Mesodermal cell (in vitro differentiated cells): ENCODE measurements at regions not wholly inside any gene's neighbourhood (a gene's known extent, or its start where the extent isn't known, plus 50 kb on each side); places are given as distances from the start of the nearest gene placed in this dataset.

Experiments used
- H3K27ac ChIP-seq: 2 replicates; pipeline ENCODE4 v1.7.0; 2013; ENCODE audit warnings: mild to moderate bottlenecking, low read depth, low read length, moderate library complexity; ENCODE audit not compliant: severe bottlenecking
- H3K36me3 ChIP-seq: 2 replicates; pipeline ENCODE4 v1.7.1; 2013; ENCODE audit warnings: mild to moderate bottlenecking, low read length, moderate library complexity; ENCODE audit not compliant: control insufficient read depth, insufficient read depth
- H3K4me1 ChIP-seq: one replicate; pipeline ENCODE4 v1.7.1; 2013; ENCODE audit warnings: mild to moderate bottlenecking, low read length; ENCODE audit not compliant: insufficient read depth, control insufficient read depth, poor library complexity, severe bottlenecking
- H3K4me3 ChIP-seq: 2 replicates; pipeline ENCODE4 v1.7.0; 2013; ENCODE audit warnings: low read length, control low read depth, mild to moderate bottlenecking; ENCODE audit not compliant: insufficient read depth, poor library complexity, severe bottlenecking; ENCODE audit errors: extremely low read depth
- H3K9me3 ChIP-seq: 2 replicates; pipeline ENCODE4 v1.7.1; 2013; ENCODE audit warnings: mild to moderate bottlenecking, low read length, moderate library complexity; ENCODE audit not compliant: control insufficient read depth
- WGBS, 2 experiments: methylation state at CpG; one replicate each; pipeline ENCODE4 v1.1.5; 2013; ENCODE audit warnings: missing lambda C conversion rate in 2 of 2; ENCODE audit not compliant: insufficient coverage in 2 of 2; 5-methylcytosine and 5-hydroxymethylcytosine counted together

DNA sequence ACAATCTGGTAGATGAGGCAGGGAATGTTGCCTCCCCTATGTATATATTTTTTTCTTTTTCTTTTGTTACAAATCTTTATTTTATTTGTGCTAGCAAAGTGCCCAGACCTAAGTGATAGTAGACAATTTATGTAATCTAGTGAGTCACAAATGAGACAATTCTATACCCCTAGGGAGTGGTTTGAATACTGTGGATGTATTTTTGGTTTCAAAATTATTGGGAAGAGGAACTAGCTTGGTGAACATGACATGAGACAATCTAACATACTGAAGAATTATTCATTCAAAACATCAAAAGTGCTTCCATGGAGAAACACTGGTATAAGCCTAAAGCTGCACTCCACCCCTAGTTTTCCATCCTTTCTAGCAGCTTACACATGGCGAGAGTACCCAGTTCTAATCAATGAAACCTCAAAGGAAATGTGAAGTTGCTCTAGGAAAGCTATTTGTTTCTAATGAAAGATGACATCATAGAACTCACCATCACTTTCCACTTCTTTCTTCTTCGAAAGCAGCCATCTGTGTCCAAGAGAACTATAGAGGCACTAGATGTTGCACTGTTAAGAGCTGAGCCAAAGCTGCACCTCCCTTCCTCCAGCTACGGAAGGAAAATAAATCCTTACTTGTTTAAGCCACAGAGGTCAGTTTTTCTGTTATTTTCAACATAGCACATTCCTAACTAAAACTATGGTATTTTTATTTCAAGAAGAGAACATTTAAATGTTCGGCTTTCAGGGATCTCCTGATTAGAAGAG, 764.6 kb downstream of the LTN1 start:
- Histone ChIP-seq H3K4me1 (no peaks in the 10 kb centered on the region), H3K36me3 (no peaks in the 10 kb centered on the region), H3K9me3 (no peaks in the 10 kb centered on the region), H3K27ac (no peak overlapping the region), H3K4me3 (no peak overlapping the region)
- 92% methylated on average over 2 of the region's 4 CpGs; no CpG with 5 or more reads in 1 of the 2 experiments for WGBS, 2 experiments

DNA sequence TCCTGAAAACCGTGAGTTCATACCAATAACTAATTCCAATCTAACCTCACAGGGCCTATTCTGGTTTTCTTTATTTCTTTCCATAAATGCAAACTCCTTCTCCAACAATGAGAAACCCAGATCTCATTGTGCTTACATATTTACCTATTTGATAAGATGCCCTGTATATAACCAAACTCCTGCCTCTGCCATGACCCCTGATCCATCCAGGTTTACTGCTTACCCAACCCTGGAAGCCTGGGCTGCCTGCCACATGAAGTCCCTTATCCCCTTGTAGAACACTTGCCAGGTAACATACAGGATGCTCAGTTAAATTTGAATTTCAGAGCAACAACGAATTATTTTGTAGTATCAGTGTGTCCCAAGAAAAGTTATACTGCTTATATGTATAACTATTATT, 766.1 kb downstream of the LTN1 start:
- no peak overlapping the region for H3K27ac ChIP-seq
- WGBS, 2 experiments: 86 to 100% methylated on average over 1 of the region's 2 CpGs
- no peaks in the 10 kb centered on the region for H3K4me1 ChIP-seq
- H3K4me3 ChIP-seq: no peak overlapping the region
- H3K9me3 ChIP-seq: no peaks in the 10 kb centered on the region
- no peaks in the 10 kb centered on the region for H3K36me3 ChIP-seq

DNA sequence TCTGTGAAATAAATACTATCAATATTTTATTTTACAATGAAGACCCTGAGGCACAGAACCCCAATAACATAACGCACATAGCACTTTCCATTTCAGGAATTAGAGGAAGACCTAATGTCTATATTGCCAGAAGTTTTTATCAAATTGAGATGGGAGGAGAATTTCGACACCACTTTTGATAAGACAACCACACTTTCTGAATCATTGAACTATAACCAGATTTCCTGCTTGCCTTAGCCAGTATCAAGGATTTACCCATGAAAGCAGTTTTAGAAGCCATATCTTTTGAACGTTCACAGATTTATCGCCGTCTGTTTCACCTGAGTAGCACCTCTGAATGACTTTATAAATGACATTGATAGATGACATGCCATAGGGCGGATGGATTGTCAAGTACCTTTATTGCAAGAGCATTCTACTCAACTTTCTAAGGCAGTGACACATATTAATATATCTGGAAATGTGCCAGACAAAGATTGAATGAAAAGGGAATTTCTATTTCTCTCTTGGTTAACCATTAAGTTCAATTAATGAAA, 768.4 kb downstream of the LTN1 start:
- no peaks in the 10 kb centered on the region for H3K4me1 ChIP-seq
- H3K9me3 ChIP-seq: no peaks in the 10 kb centered on the region
- H3K4me3 ChIP-seq: no peak overlapping the region
- 81 to 96% methylated on average over 3 to 4 of the region's 6 CpGs for WGBS, 2 experiments
- no peaks in the 10 kb centered on the region for H3K36me3 ChIP-seq
- no peak overlapping the region for H3K27ac ChIP-seq

DNA sequence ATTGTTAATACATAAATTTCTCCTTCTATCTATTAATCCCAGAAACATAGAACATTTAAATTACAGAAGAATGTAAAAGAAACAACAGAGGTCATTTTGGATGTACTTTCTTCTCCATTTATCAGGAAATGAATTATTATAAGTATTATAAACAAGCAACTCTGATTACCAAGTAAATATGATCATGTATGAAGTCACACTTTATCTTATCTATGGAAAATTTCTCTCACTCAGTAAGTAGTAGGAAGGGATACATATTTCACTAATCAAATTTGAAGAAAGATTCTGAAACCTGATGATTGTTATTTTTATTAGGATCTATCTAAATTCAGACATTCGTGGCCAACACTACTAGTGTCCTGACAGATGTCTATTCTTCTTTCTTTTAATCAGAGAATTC, 770.7 kb downstream of the LTN1 start:
- Histone ChIP-seq H3K4me3 (no peak overlapping the region), H3K27ac (no peak overlapping the region), H3K9me3 (no peaks in the 10 kb centered on the region), H3K4me1 (no peaks in the 10 kb centered on the region), H3K36me3 (no peaks in the 10 kb centered on the region)
- 100% methylated on average over 1 of the region's 1 CpG; no CpG with 5 or more reads in 1 of the 2 experiments for WGBS, 2 experiments

DNA sequence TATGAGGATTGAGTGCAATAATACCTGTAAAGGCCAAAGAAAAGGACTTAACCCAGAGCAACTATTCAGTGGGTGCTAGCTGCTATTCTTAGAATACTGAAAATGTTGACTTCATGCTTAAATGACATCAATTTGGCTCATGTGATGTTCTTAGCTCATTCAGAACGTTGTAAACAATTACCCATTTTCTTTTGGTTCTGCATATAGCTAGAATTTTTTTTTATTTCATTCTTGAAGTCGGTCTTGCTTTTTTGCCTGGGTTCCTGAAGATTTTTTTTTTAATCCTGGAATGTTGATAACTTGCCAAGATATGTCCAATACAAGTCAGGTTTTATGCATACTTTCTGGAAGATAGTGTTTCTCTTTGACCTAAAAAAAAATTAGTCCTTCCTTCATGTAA, 772.0 kb downstream of the LTN1 start:
- H3K4me3 ChIP-seq: no peak overlapping the region
- no peak overlapping the region for H3K27ac ChIP-seq
- no peaks in the 10 kb centered on the region for H3K9me3 ChIP-seq
- 80 to 100% methylated on average over 1 of the region's 2 CpGs for WGBS, 2 experiments
- no peaks in the 10 kb centered on the region for H3K36me3 ChIP-seq
- H3K4me1 ChIP-seq: no peaks in the 10 kb centered on the region

- Histone ChIP-seq H3K27ac (no peak overlapping the region), H3K4me1 (no peaks in the 10 kb centered on the region), H3K4me3 (no peak overlapping the region), H3K9me3 (no peaks in the 10 kb centered on the region), H3K36me3 (no peaks in the 10 kb centered on the region)
- 86% methylated on average over 1 of the region's 1 CpG; no CpG with 5 or more reads in 1 of the 2 experiments for whole genome bisulfite sequencing, 2 experiments
Observed at GRCh38 chr21:28216976-28217523, 775.6 kb downstream of the LTN1 start.

DNA sequence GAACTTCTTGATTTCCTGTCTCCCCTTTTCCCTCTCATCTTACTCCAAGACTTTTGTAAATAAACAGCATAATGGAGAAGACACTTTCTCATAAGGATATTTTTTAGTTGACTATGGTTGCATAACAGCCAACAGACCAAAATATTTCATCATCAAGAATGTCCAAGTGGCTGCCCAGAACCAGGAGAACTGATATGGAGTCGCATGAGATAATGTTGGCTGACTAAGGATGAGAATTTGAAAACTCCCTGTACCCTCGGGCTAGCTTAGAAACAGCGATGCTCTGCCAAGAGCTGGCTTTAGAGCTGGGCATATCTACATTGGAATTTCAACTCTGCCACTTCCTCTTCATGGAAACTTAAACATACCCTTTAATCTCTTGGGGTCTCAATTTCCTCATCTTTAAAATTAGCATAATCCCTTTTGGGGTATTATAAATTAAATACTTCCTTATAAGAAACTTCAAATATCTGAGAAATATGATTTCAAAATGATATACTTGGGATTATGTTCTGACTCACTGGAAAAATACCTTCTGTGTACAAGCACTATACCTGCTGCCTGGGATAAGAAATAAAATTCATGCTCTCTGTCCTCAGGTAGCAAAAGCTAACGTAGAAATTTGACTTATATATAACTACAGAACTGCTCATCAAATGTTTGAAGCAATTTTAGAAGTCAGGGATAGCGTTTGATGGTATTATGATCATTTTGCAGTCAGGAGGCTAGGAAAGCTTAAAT, 777.3 kb downstream of the LTN1 start:
- 93 to 100% methylated on average over 2 to 3 of the region's 5 CpGs for WGBS, 2 experiments
- no peak overlapping the region for H3K27ac ChIP-seq
- H3K36me3 ChIP-seq: no peaks in the 10 kb centered on the region
- no peaks in the 10 kb centered on the region for H3K4me1 ChIP-seq
- H3K4me3 ChIP-seq: no peak overlapping the region
- H3K9me3 ChIP-seq: no peaks in the 10 kb centered on the region

GRCh38 chr21:28214786-28215185, 777.9 kb downstream of the LTN1 start:
- no peak overlapping the region for H3K4me3 ChIP-seq
- WGBS, 2 experiments: 100% methylated on average over 2 of the region's 4 CpGs; no CpG with 5 or more reads in 1 of the 2 experiments
- no peaks in the 10 kb centered on the region for H3K9me3 ChIP-seq
- no peak overlapping the region for H3K27ac ChIP-seq
- H3K36me3 ChIP-seq: no peaks in the 10 kb centered on the region
- H3K4me1 ChIP-seq: no peaks in the 10 kb centered on the region

DNA sequence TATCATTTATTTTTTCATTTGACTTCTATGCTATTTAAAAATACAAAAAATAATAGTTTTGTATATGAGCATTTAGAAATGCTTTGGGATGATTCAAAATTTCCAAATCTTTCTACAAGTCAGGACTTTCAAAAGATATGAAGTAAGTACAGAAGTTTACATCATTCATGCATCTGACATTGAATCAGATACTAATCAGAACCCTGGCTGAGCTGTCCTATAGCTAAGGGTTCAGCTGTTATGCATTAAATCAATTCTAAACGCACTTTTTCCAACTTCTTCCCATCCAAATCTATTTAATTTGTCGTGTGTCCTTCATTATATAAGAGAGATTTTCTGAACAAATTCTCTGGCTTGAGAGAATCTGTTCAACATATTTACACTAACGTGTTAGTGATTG, 779.4 kb downstream of the LTN1 start:
- H3K27ac ChIP-seq: no peak overlapping the region
- H3K9me3 ChIP-seq: no peaks in the 10 kb centered on the region
- H3K36me3 ChIP-seq: no peaks in the 10 kb centered on the region
- no CpG with 5 or more reads among the region's 3 CpGs for WGBS, 2 experiments
- H3K4me3 ChIP-seq: no peak overlapping the region
- no peaks in the 10 kb centered on the region for H3K4me1 ChIP-seq

DNA sequence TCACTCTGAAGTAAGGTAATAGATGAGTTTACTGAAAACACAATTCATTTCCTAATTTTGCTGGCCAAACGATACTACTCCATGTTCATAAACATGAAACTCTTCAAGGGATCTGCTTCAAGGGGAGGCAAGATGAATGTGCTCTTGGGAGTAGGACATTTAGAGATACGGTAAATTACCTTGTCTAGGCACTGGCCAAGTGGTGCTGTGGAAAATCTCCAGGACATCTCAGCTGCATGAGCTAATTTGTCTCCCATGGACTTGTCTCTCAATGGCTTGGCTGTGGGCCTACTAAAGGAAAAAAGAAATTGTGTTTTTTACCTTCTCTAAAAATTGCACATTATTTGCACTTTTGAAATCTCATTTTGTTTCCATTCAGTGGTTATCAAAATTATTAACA, 780.6 kb downstream of the LTN1 start:
- no peak overlapping the region for H3K27ac ChIP-seq
- H3K9me3 ChIP-seq: no peaks in the 10 kb centered on the region
- no peaks in the 10 kb centered on the region for H3K36me3 ChIP-seq
- WGBS, 2 experiments: 100% methylated on average over 1 of the region's 2 CpGs; no CpG with 5 or more reads in 1 of the 2 experiments
- H3K4me1 ChIP-seq: no peaks in the 10 kb centered on the region
- no peak overlapping the region for H3K4me3 ChIP-seq
